ENCODE measurements at regions not wholly inside any gene's neighbourhood (a gene's known extent, or its start where the extent isn't known, plus 50 kb on each side); places are given as distances from the start of the nearest gene placed in this dataset.

- TF ChIP-seq CTCF (IDR thresholded peaks at IDR 0.05), result no peak
- TF ChIP-seq EP300 (IDR thresholded peaks at IDR 0.05; ENCODE audit: low read depth), result no peak
- TF ChIP-seq POLR2A (IDR thresholded peaks at IDR 0.05), result no peak
Measured at GRCh38 chr3:80230962-80231361, 463.2 kb upstream of the ROBO1 start.
